ENCODE measurements at regions not wholly inside any gene's neighbourhood (a gene's known extent, or its start where the extent isn't known, plus 50 kb on each side); places are given as distances from the start of the nearest gene placed in this dataset.

DNA sequence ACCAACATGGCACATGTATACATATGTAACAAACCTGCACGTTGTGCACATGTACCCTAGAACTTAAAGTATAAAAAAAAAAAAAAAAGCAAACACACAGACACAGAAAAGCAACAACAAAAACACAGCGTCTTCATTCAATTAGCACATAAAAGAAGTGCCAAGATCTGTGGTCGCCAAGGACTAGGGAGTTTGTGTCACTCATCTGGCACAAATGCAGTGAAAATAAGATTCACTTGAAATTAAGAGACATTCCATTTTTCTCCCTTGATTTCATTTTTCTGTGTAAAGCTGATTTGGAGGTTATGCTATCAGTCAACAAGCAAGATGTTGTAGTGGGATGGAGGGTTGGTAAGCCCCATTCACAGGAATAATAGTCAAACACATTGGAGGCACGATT is 115.3 kb downstream of the FAT4 start:
- ATAC-seq (no peak), DNase-seq (no peak)
- intact Hi-C loops (cut with DNase I, micrococcal nuclease) = no loop called here

- DNase-seq = no peak
- ATAC-seq = no peak
- intact Hi-C loops (cut with DNase I, micrococcal nuclease) = no loop called here
Observed at GRCh38 chr4:125432078-125432477, 117.3 kb downstream of the FAT4 start.

GRCh38 chr4:125433453-125433852 is 118.7 kb downstream of the FAT4 start:
- intact Hi-C loops (cut with DNase I, micrococcal nuclease) = no loop called here
- ATAC-seq (no peak), DNase-seq (no peak)

- no peak for DNase-seq
- no peak for ATAC-seq
- intact Hi-C loops (cut with DNase I, micrococcal nuclease) = no loop called here
Observed at GRCh38 chr4:125434136-125434535, 119.4 kb downstream of the FAT4 start.

DNA sequence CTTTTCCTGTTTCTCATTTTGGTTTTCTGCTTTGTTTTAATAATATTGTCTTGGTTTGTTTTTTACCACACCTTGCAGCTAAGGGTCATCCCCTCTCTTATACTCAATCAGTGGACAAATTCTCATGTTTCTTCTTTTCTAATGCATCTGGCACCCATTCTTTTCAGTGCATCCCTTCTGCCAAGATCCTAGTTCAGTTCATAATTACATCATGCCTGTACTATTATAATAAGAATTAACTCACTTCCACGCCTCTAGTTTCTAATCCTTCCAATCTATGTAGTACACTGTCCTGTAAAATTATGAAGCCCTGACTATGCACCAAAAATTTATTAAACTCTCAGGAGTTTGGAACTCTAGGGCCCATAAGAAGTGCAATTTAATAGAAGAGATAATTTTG is 126.1 kb downstream of the FAT4 start:
- DNase-seq = no peak
- intact Hi-C loops (cut with DNase I, micrococcal nuclease) = no loop called here
- no peak for ATAC-seq

DNA sequence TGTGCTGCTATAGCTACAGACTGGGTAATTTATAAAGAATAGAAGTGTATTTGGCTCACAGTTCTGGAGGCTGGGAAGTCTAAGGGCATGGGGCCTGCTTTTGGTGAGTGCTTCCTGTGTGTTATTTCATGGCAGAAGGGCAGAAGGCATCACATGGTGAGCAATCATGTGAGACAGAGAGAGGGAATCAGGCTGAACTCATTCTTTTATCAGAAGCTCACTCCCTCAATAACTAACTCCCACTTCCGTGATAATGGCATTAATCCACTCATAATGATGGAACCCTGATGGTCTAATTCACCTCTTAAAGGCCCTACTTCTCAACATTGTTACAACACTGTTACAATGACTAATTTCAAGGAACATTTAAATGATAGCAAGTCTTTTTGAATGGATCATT is 129.4 kb downstream of the FAT4 start:
- ATAC-seq (no peak), DNase-seq (no peak)
- intact Hi-C loops (cut with DNase I, micrococcal nuclease) = no loop called here

- intact Hi-C loops (cut with DNase I, micrococcal nuclease) = no loop called here
- no peak for ATAC-seq
- DNase-seq = no peak
Observed at GRCh38 chr4:125445525-125445924, 130.8 kb downstream of the FAT4 start.

GRCh38 chr4:125447551-125448290 is 133.0 kb downstream of the FAT4 start:
- no peak for ATAC-seq
- DNase-seq = no peak
- intact Hi-C loops (cut with DNase I, micrococcal nuclease) = no loop called here

GRCh38 chr4:125456075-125456474 is 141.3 kb downstream of the FAT4 start:
- DNase-seq (no peak), ATAC-seq (peak; percentile 100)
- intact Hi-C loops (cut with DNase I, micrococcal nuclease) = no loop called here

- no peak for DNase-seq
- no peak for ATAC-seq
- intact Hi-C loops (cut with DNase I, micrococcal nuclease) = no loop called here
Observed at GRCh38 chr4:125459531-125459930, 144.8 kb downstream of the FAT4 start.

DNA sequence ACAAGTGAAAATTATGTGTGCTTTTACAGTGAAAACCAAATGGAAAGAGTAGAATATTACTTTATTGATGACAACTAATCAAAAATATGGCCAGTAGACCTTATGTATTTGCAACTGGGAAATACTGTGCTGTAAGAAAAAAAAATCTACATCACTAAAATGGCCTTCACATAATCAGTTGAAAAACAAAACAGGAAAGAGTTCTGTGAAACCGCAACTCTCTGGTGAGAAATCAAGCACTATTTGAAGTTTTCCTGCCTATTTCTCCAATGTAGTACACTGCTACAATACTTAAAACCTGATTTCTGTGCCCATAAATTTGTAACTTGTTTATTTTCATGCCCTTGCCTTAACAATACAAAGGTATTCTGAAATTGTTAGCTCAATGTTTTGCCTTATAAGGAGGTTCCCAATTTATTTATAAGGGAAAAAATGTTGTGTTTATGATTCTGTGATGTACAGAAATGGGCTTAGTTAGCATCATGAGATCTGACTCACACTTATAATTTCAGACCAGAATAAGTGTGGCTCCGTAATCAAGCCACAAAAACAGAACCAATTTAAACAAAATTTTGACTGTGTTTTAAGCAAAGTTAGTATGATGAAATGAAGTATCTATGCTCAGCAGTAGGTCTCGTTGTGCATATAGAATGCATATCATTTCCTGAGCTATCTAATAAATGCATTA is 147.1 kb downstream of the FAT4 start:
- DNase-seq = no peak
- ATAC-seq = no peak
- intact Hi-C loops (cut with DNase I, micrococcal nuclease) = no loop called here

- intact Hi-C loops (cut with DNase I, micrococcal nuclease) = no loop called here
- ATAC-seq = no peak
- no peak for DNase-seq
Observed at GRCh38 chr4:125464146-125464545, 149.4 kb downstream of the FAT4 start.

DNA sequence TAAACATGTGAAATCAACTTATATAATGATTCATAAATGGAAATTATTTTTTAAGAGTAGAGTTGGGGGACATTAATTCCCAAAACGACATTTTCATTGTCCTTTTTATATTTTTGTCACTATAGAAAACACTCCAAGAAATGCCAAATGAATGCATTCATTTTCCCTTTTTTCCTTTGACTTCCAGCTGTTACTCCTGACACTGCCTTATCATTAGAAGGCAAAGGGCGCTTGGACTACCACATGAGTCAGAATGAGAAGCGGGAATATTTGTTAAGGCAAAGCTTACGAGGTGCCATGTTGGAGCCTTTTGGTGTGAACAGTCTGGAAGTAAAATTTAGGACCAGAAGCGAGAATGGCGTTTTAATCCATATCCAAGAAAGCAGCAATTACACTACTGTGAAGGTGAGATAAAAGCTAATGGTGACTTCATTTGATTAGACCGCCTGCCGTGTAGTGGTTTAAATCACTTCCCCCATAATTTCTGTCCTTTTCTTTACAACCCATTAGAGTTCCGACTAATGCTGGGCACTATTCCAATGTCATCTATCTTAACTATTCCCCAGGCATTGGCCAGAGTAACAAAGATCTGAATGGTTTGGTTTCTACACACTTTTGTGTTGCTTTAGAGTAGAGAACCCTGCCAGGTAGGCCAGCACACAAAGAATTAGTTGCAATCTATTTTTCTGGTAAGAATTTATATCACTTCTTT is 166.7 kb downstream of the FAT4 start:
- DNase-seq = no peak
- intact Hi-C loops (cut with DNase I, micrococcal nuclease) = no loop called here

DNA sequence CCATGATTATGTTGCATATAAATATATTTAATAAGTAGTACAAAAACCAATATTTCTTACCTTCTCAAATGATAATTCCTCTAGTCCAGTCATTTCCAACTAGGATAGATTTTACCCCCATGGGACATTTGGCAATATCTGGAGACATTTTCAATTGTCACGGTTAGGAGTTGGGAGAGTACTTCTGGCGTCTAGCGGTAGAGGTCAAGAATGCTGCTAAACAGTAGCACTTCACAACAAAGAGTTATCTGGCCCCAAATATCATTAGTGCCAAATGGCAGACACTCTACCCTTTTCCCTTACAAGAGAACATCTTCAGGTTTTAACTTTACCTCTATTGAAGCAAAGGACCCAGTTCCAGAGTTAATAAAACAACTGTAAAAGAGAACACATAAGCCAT is 168.1 kb downstream of the FAT4 start:
- ATAC-seq = no peak
- no peak for DNase-seq
- intact Hi-C loops (cut with DNase I, micrococcal nuclease) = no loop called here

More for the DNA sequence above, 166.7 kb downstream of the FAT4 start:
- ATAC-seq = no peak

- ATAC-seq (no peak), DNase-seq (no peak)
- intact Hi-C loops (cut with DNase I, micrococcal nuclease) = no loop called here
Observed at GRCh38 chr4:125483278-125483677, 168.5 kb downstream of the FAT4 start.

DNA sequence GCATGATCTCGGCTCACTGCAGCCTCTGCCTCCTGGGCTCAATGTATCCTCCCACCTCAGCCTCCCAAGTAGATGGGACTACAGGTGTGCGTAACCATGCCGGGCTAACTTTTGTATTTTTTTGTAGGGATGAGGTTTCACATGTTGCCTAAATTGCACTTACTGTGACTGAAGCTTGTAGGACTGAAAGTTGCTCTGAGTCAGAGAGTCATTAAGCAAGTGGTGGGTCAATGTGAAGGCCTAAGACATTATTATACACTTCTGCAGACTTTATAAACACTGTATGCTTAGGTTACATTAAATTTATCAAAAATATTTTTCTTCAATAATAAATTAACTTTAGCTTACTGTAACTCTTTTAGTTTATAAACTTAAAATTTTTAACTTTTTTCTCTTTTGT is 170.2 kb downstream of the FAT4 start:
- DNase-seq = no peak
- no peak for ATAC-seq
- intact Hi-C loops (cut with DNase I, micrococcal nuclease) = no loop called here

- no peak for DNase-seq
- intact Hi-C loops (cut with DNase I, micrococcal nuclease) = no loop called here
- no peak for ATAC-seq
Observed at GRCh38 chr4:125486351-125486750, 171.6 kb downstream of the FAT4 start.

- ATAC-seq (no peak), DNase-seq (no peak)
- intact Hi-C loops (cut with DNase I, micrococcal nuclease) = no loop called here
Observed at GRCh38 chr4:125489952-125490690, 175.4 kb downstream of the FAT4 start.

- no peak for DNase-seq
- intact Hi-C loops (cut with DNase I, micrococcal nuclease) = no loop called here
- no peak for ATAC-seq
Observed at GRCh38 chr4:125492957-125493356, 178.2 kb downstream of the FAT4 start.

DNA sequence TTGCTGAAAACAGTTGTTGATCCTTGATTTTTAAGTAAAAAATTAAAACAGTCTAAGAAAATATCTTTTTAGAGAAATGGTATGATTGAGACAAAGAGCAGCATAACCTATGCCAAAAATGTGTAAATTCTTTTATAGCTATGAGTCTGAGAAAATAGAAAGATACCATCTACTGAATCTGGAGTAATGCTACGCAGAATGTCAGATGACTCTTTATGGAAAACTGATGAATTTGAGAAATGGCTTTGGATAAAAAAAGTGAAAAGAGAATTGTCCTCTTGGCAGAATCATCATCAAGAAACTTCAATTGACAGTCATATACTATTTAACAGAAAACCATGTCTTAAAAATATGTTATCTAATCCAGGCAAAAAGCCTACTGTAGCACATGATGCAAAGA is 183.1 kb downstream of the FAT4 start:
- DNase-seq (no peak), ATAC-seq (no peak)
- intact Hi-C loops (cut with DNase I, micrococcal nuclease) = no loop called here
